HG03039 (cell line): ENCODE measurements at regions not wholly inside any gene's neighbourhood (a gene's known extent, or its start where the extent isn't known, plus 50 kb on each side); places are given as distances from the start of the nearest gene placed in this dataset.
A peak's percentile ranks its signal among the peaks of the same experiment; 100 is the strongest.

Experiments used
- ATAC-seq: cut with Tn5 transposase; IDR thresholded peaks from one replicate; pipeline ENCODE4 v1.9.1; 2021; ENCODE audit warnings: mild to moderate bottlenecking, moderate library complexity; ENCODE audit not compliant: unreplicated experiment

- ATAC-seq = no peak
Measured at GRCh38 chr18:73924307-73924706, 223.3 kb downstream of the FBXO15 start.

DNA sequence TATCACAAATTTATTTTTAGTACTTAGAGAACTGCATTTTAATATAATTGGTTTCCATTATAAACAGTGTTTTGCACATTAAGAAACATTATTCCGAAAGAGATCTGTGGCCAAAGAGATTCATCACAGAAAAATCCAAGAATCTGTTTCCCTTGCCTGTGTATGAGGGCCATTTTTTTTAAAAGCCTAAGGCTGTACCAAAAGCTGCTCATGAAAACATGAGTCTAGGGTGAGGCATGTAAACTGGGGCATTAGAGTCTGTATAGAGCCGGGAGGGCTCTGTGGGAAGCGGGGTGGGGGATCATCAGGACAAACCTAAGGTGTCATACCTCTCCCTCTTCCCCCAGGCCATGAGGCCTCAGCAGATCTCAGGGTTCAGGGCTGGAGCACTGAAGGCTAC is 223.8 kb downstream of the FBXO15 start:
- ATAC-seq = no peak

DNA sequence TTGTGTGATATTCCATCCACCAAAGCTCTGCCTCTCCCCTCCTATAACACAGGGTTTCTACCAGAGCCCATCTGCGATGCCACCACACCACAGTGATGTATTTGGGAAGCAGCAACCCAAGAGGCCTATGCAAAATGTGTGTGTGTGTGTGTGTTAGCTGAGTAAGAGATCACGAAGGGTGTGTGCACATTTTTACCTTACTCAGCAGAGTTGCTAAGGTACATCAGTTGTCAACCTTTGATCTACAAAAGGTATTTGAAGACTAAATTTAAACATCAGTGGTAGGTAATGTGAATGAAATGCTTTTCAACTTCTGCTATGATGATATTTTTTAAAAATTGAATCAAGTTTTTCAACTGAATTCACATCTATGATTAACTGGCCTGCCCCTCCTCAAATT is 227.6 kb downstream of the FBXO15 start:
- no peak for ATAC-seq

GRCh38 chr18:73918816-73919215 is 228.8 kb downstream of the FBXO15 start:
- ATAC-seq = no peak

- ATAC-seq = no peak
Measured at GRCh38 chr18:73917046-73917445, 230.6 kb downstream of the FBXO15 start.

GRCh38 chr18:73913505-73913904 is 234.1 kb downstream of the FBXO15 start:
- ATAC-seq = no peak

DNA sequence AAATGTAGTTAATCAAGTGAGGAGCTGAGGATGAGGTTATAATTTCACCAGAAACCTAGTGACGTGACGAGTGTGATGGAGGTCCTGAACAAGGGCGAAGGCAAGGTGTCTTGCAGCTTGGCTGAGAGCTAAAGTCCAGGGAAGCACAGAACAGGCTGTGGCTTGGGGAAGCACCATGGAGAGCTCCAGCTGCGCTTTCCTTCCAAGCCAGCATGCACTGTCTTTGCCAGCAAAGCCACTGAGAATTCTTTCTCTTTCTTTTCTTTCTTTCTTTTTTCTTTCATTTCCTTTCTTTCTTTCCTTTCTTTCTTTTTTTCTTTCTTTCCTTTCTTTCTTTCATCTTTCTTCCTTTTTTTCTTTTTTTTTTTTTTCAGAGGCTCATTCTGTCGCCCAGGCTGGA is 239.3 kb downstream of the FBXO15 start:
- ATAC-seq = no peak

DNA sequence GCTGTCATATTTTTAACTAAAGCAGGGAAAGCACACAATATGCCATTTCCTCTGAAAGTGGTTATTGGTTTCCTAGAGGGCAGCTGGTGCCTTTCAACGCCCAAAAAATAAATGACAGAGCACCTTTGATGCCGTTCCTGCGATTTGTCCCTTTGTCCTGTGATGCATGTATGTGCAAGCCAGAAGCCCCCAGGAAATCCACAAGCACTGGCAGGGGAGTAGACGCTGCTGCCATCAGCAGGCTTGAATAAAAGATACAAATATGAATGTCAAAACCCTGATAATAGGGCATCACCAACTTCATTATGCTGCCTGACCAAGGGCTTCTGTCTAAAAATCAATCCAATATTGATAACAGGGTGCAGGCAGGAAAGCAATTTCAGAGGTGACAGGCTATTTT is 246.1 kb downstream of the FBXO15 start:
- no peak for ATAC-seq

DNA sequence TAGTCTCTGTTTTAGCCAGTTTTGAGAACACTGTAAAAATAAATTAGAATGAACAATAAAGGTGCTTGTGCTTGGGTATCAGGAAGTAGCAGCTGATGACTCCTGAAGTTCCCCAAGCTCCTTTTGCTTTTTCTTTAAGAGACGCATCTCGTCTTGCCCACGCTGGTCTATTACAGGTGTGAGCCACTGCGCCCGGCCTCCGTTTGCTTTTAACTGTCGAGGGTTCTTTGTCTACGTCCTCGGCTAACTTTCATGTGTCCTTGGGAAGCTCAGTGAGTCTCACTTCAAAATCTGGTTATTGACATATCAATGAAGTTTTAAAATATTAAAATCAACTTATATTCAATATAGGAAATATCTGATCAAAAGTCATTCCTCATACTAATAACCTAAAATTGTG is 246.5 kb downstream of the FBXO15 start:
- no peak for ATAC-seq

- ATAC-seq = no peak
Measured at GRCh38 chr18:73900106-73900835, 247.4 kb downstream of the FBXO15 start.

DNA sequence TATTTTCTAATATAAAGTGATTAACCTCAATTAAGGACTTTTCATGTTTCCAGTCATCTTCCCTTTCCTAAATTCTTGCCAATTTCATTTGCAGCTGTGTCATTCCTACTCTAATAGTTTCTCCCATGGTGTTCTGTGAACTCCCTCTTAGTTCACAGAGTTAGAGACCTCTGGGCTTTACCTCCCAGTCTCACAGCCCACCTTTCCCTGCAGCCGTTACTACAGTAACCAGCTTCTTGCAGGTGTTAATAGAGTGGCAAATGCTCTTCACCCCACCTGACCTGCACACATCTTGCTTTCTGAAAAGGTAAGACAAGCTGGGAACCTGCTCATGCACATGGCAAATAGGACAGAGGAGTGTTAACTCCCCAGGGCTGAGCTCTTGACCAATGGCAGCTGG is 250.1 kb downstream of the FBXO15 start:
- ATAC-seq = no peak

- peak; percentile 59 for ATAC-seq
Measured at GRCh38 chr18:73896685-73897084, 250.9 kb downstream of the FBXO15 start.

- ATAC-seq = no peak
Measured at GRCh38 chr18:73895701-73896100, 251.9 kb downstream of the FBXO15 start.

GRCh38 chr18:73893880-73894279 is 253.8 kb downstream of the FBXO15 start:
- no peak for ATAC-seq

DNA sequence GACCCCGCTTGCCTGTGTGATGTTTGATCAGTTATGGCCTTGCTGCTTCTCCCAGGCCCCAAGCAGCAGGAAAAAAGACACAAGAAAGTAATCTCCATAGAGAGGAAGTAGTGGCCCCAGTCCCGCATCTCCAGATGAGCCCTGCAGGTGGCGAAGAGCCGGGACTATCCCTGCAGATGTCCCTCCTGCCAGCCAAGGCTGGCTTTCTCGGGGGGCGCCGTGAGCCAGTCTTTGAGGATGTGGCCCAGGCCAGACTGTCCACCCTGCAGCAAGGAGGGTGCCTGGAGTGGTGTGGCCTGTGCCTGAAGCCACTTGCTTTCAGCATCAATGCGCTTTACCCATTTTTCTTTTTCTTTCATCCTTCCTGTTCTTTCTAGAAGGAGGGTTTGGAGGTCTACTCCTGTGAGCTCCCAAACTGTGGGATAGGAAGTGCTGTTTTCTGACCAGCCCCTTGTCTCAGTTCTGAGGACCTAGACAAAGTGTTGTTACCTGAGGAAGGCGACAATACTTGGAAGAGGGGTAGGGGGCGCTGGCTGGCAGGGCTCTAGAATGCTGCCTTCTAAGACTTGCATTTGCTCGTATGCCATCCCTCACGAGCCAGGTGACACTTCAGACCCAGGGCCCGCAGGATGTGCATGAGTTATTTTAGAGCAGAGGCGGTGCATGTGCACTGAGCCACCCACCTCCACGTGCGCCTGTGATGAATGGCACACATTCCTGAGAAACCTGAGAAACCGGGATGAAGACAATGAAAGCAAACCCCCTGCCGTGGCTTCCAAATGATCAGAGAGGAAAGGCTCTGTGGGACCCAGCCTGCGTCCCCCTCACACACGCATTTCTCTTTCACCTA is 255.8 kb downstream of the FBXO15 start:
- ATAC-seq = no peak

DNA sequence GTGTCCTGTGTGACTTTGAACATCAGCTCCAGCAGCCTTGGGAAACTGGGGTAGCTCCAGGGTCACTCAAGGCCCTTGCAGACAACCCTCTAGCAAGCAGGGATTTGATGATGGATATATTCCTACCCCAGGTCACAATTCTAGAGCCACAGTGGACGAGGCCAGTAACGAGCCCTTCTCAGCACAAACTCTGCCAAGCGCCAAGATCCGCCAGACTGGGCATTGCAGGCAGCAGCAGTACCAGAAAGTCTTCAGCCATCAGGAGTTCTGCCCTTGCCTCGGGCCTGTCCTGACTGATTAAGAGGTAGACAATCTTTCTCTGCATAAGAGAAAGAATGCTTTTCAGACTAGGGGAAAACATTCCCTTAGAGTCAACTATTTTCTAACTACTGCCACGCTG is 259.1 kb downstream of the FBXO15 start:
- ATAC-seq = no peak

DNA sequence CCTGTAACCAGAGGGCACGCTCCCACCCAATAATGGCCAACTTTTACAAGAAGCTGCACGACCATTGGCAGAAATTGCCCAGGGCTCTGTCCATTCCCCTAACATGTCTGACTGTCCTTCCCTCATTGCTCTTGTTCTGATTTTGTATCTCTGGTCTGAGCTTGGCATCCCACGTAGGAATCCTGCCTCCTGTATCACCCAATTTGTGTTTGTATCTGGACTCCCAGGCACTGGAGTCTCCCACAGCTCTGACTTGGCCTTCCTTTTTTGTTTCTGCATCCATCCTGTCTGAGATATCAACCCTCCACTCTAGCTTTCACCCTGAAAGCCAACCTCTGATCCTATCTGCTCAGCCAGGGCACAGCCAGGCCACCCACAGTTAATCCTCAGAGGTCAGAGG is 259.8 kb downstream of the FBXO15 start:
- no peak for ATAC-seq

DNA sequence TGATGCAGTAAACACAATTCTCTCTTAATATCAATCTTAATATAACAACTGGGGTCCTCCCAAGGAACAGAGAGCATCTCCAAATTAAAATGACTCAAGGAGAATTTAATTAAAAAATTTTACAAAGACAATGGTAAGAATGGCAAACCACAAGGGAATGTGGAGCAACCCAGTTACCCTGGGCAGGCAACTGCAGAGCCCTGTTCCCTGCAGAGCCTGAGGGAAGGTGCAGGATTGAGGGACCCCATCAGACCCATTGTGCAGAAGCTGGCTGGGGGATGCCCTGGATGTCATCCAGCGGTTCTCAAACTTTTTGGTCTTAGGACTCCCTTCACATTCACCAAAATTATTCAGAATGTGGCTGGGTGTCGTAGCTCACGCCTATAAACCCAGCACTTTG is 262.8 kb downstream of the FBXO15 start:
- no peak for ATAC-seq

- no peak for ATAC-seq
Measured at GRCh38 chr18:73881396-73881917, 266.2 kb downstream of the FBXO15 start.

GRCh38 chr18:73880387-73880786 is 267.2 kb downstream of the FBXO15 start:
- no peak for ATAC-seq

GRCh38 chr18:73879766-73880165 is 267.9 kb downstream of the FBXO15 start:
- no peak for ATAC-seq

- ATAC-seq = no peak
Measured at GRCh38 chr18:73879328-73879727, 268.3 kb downstream of the FBXO15 start.
